ENCODE measurements at regions not wholly inside any gene's neighbourhood (a gene's known extent, or its start where the extent isn't known, plus 50 kb on each side); places are given as distances from the start of the nearest gene placed in this dataset.
"Not testable (repeated sequence)": the region's sequence is repeated elsewhere in the genome, so short reads cannot be mapped to it uniquely, and the experiment has no call there.

- DNase-seq (ENCODE audit: low spot score), result no peak
Observed at GRCh38 chr2:106009096-106009495, 185.0 kb downstream of the UXS1 start.

GRCh38 chr2:106004851-106005250, 189.2 kb downstream of the UXS1 start:
- no peak for DNase-seq (ENCODE audit: low spot score)

GRCh38 chr2:105999211-105999989, 194.7 kb downstream of the UXS1 start:
- peak; percentile 11 for DNase-seq (ENCODE audit: low spot score)

GRCh38 chr2:105997711-105998110, 196.4 kb downstream of the UXS1 start:
- DNase-seq (ENCODE audit: low spot score), result no peak

GRCh38 chr2:105990624-105991023, 203.5 kb downstream of the UXS1 start:
- DNase-seq (ENCODE audit: low spot score), result no peak

- not testable (repeated sequence) for DNase-seq (ENCODE audit: low spot score)
Observed at GRCh38 chr2:105989803-105990202, 204.3 kb downstream of the UXS1 start.

- no peak for DNase-seq (ENCODE audit: low spot score)
Observed at GRCh38 chr2:105989070-105989469, 205.0 kb downstream of the UXS1 start.

GRCh38 chr2:105977807-105978206, 216.3 kb downstream of the UXS1 start:
- no peak for DNase-seq (ENCODE audit: low spot score)

GRCh38 chr2:105977212-105977611, 216.9 kb downstream of the UXS1 start:
- DNase-seq (ENCODE audit: low spot score), result peak; percentile 100

- no peak for DNase-seq (ENCODE audit: low spot score)
Observed at GRCh38 chr2:105974812-105975211, 219.3 kb downstream of the UXS1 start.

GRCh38 chr2:105972927-105973326, 221.2 kb downstream of the UXS1 start:
- no peak for DNase-seq (ENCODE audit: low spot score)

- DNase-seq (ENCODE audit: low spot score), result no peak
Observed at GRCh38 chr2:105972246-105972645, 221.9 kb downstream of the UXS1 start.

- DNase-seq (ENCODE audit: low spot score), result no peak
Observed at GRCh38 chr2:105969552-105969951, 224.5 kb downstream of the UXS1 start.

GRCh38 chr2:105962221-105962620, 217.5 kb downstream of the NCK2 start:
- no peak for DNase-seq (ENCODE audit: low spot score)

- no peak for DNase-seq (ENCODE audit: low spot score)
Observed at GRCh38 chr2:105961599-105962146, 217.0 kb downstream of the NCK2 start.

- DNase-seq (ENCODE audit: low spot score), result peak; percentile 89
Observed at GRCh38 chr2:105959357-105959756, 214.6 kb downstream of the NCK2 start.

- no peak for DNase-seq (ENCODE audit: low spot score)
Observed at GRCh38 chr2:105954891-105955290, 210.2 kb downstream of the NCK2 start.

GRCh38 chr2:105953942-105954341, 209.2 kb downstream of the NCK2 start:
- no peak for DNase-seq (ENCODE audit: low spot score)

- peak; percentile 78 for DNase-seq (ENCODE audit: low spot score)
Observed at GRCh38 chr2:105952131-105952530, 207.4 kb downstream of the NCK2 start.

GRCh38 chr2:105951384-105951694, 206.6 kb downstream of the NCK2 start:
- no peak for DNase-seq (ENCODE audit: low spot score)

GRCh38 chr2:105950521-105951383, 206.0 kb downstream of the NCK2 start:
- peak; percentile 38 for DNase-seq (ENCODE audit: low spot score)

GRCh38 chr2:105943977-105944376, 199.3 kb downstream of the NCK2 start:
- no peak for DNase-seq (ENCODE audit: low spot score)

Measured in SW480 (cell line).